LNCaP clone FGC (cell line): ENCODE measurements at regions not wholly inside any gene's neighbourhood (a gene's known extent, or its start where the extent isn't known, plus 50 kb on each side); places are given as distances from the start of the nearest gene placed in this dataset.

Experiments used
- DNase-seq: peaks from one replicate; pipeline ENCODE4 v3.0.0-alpha.2; 2011; ENCODE audit warnings: low read depth
- H3K4me3 ChIP-seq: 2 replicates; pipeline ENCODE4 v1.5.1; 2011; ENCODE audit warnings: mild to moderate bottlenecking, low read depth, low read length, control low read depth
- TF ChIP-seq, protein P1 (sequence below): IDR thresholded peaks from 2 replicates; pipeline ENCODE4 v1.5.1; 2012; ENCODE audit warnings: mild to moderate bottlenecking; ENCODE audit not compliant: control insufficient read depth, insufficient read depth; ENCODE audit errors: extremely low read depth

DNA sequence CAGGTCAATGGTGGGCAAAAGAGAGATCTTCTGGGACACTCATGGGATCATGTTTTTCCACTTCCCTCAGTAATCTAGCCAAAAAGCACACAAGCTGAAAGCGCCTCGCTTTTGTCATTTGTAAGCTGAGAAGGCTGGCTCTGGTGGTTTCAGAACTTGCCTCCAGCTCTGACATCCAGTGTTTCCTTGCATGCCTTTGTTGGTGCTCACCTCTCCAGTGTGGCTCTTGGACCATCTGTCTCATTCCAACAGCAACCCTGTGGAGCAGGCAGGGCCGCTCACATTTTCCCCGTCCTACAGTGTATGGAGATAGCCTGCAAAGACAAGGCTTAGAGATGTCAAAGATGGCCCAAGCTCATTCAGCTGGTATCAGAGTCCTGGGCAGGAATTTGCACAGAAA lies 160.8 kb upstream of the KLF4 start:
- TF ChIP-seq, protein P1, sequence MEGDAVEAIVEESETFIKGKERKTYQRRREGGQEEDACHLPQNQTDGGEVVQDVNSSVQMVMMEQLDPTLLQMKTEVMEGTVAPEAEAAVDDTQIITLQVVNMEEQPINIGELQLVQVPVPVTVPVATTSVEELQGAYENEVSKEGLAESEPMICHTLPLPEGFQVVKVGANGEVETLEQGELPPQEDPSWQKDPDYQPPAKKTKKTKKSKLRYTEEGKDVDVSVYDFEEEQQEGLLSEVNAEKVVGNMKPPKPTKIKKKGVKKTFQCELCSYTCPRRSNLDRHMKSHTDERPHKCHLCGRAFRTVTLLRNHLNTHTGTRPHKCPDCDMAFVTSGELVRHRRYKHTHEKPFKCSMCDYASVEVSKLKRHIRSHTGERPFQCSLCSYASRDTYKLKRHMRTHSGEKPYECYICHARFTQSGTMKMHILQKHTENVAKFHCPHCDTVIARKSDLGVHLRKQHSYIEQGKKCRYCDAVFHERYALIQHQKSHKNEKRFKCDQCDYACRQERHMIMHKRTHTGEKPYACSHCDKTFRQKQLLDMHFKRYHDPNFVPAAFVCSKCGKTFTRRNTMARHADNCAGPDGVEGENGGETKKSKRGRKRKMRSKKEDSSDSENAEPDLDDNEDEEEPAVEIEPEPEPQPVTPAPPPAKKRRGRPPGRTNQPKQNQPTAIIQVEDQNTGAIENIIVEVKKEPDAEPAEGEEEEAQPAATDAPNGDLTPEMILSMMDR = no peak
- DNase-seq = no peak
- H3K4me3 ChIP-seq = no peak overlapping the region

DNA sequence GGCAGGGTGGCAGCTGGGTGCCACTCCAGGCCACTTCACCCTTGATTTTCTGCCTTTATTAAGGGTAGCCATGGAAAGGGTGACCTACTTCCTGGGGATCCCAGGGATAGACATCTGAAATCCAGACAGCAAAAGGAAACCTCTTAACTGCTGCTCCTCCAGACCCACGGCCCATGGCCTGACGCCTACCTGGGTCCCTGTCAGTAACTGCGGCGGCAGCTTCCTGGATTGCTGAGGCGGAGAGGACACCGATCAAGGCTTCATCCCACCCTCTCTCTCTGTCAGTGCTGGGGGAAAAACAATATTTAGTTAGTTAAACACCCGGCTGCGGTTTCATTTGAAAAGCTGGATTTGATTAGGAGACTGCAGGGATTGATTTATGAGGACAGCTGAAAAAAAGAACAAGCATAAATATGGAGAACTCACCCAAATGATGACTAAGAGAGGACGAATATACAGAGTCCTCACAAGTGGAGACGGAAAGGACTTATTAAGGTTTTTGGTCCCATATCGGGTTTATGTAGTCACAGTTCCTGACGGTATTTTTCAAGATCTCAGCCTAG lies 158.7 kb upstream of the KLF4 start:
- H3K4me3 ChIP-seq = no peak overlapping the region
- TF ChIP-seq, protein P1 = no peak
- DNase-seq = no peak

DNA sequence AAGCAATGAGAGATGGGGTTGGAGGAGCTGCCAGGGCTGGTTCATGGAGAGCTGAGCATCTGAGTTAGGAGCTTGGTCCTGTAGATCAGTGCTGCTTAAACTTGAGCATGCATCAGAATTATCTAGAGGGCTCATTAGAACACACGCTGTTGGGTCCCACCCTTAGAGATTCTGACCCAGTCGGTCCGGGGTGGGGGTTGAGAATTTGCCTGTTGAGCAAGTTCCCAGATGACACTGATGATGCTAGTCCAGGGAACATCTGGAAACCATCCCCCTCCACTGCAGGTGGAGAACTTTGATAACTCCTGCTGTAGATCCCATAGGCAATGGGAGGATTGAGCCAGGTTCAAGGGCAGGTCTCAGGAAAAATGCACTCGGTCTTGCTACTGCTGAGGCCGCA lies 158.0 kb upstream of the KLF4 start:
- DNase-seq = no peak
- H3K4me3 ChIP-seq = no peak overlapping the region
- TF ChIP-seq, protein P1 = no peak

DNA sequence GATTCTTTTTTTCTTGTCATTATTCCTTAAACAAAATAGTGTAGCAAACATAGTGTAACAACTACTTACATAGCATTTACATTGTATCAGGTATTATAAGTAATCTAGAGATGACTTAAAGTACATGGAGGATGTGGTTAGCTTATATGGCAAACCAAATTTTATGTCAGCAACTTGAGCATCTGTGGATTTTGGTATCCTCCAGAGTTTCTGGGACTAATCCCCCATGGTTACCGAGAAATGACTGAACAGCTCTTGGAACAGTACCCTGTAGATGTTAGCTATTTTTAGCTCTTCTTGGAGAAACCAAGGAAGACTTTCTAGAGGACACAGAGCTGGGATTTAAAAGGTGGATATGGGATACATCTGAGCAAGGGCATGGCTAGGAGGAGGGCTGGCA lies 157.6 kb upstream of the KLF4 start:
- H3K4me3 ChIP-seq = no peak overlapping the region
- no peak for DNase-seq
- TF ChIP-seq, protein P1 = no peak

DNA sequence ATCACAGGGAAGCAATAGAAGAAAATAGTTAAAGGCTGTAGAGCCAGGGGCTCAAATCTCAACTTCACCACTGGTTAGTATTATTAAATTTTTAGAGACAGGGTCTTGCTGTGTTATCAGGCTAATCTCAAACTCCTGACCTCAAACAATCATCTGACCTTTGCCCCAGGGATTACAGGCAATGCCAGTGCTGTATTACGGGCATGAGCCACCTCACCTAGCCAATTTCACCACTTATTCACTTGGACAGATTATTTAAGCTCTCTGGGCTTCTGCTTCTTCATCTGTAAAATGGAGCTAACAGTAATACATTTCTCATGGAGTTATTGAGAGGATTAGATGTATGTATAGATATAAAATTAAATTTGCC lies 155.9 kb upstream of the KLF4 start:
- TF ChIP-seq, protein P1 = no peak
- no peak overlapping the region for H3K4me3 ChIP-seq
- DNase-seq = no peak

DNA sequence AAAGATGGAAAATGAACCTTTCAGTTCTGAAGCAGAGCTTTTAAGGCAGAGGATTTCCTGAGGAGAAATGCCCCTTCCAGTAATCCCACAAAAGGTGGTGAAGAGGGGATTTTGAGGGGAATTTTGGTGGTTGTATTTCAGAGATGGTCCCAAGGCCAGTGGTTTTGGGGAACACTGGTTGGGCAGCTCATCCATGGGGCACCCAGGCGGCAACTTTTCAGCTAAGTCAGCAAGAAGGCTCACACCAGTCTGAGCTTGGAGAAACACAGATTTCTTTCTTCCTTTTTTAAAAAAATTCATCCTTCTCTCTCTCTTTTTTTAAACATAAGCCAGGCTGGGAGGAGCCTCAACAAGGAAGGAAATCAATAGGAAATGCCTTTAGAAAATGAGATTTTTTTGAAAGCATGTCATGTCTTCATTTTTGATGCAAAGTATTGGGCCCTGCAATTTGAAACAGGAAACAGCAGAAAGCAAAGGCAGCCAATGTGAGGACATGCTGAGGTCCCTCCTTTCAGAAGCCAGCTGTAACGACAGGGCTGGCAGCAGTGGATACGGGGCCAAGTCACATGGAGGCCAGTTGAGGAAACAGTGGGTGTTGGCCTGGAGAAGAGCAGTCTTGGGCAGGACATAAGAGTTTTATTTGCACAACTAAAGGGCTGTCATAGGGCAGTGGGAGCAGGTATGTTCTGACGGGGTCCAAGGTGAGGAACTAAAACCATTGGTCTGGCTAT lies 155.3 kb upstream of the KLF4 start:
- TF ChIP-seq, protein P1 = no peak
- H3K4me3 ChIP-seq = no peak overlapping the region
- DNase-seq = no peak

DNA sequence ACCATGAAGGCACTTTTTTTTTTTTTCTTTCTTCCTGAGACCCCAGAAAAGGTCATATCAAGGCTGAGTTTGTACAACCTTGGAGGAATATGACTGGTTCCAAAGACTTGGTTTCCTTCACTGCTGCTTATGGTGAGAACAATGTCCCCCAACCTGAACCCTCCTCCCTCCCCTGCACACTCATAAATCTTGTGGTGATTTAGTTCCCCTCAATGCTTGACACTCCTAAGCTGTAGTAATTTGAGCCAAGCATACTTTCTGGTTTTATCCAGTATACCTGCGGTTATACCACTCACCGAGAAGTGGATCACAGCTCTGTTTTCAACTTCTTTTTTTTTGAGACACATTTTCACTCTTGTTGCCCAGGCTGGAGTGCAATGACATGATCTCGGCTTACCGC lies 149.9 kb upstream of the KLF4 start:
- H3K4me3 ChIP-seq = no peak overlapping the region
- TF ChIP-seq, protein P1 = no peak
- no peak for DNase-seq
